ENCODE measurements at regions not wholly inside any gene's neighbourhood (a gene's known extent, or its start where the extent isn't known, plus 50 kb on each side); places are given as distances from the start of the nearest gene placed in this dataset.

DNA sequence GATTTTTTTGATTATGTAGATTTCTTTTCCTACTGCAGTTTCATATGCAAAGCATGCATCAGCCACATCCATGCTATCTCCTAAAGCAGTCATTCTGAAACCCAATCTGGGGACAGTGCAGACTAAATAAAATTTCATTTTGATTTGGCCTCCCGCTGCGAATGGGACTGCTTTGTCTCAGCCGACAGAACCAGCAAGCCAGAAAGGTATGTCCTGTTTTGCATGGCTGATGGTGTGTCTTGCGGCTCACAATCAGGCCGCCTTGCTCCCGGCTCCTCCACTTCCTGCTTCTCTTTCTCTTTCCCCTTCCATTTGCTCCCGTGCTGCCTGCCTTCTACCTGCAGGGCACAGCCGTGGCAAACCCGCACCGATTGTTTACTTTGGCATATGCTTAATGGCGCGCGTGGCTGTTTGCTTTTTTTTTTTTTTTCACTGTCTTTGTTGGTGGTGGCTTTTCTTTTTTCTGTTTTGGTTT is 419.6 kb upstream of the POU3F3 start:
- TF ChIP-seq, protein P1, sequence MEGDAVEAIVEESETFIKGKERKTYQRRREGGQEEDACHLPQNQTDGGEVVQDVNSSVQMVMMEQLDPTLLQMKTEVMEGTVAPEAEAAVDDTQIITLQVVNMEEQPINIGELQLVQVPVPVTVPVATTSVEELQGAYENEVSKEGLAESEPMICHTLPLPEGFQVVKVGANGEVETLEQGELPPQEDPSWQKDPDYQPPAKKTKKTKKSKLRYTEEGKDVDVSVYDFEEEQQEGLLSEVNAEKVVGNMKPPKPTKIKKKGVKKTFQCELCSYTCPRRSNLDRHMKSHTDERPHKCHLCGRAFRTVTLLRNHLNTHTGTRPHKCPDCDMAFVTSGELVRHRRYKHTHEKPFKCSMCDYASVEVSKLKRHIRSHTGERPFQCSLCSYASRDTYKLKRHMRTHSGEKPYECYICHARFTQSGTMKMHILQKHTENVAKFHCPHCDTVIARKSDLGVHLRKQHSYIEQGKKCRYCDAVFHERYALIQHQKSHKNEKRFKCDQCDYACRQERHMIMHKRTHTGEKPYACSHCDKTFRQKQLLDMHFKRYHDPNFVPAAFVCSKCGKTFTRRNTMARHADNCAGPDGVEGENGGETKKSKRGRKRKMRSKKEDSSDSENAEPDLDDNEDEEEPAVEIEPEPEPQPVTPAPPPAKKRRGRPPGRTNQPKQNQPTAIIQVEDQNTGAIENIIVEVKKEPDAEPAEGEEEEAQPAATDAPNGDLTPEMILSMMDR (IDR thresholded peaks at IDR 0.05), result no peak
- TF ChIP-seq POLR2A (IDR thresholded peaks at IDR 0.05), result no peak
